ENCODE measurements at regions not wholly inside any gene's neighbourhood (a gene's known extent, or its start where the extent isn't known, plus 50 kb on each side); places are given as distances from the start of the nearest gene placed in this dataset.
"Not testable (repeated sequence)": the region's sequence is repeated elsewhere in the genome, so short reads cannot be mapped to it uniquely, and the experiment has no call there.

GRCh38 chr16:75924397-75924796 is 198.1 kb upstream of the CPHXL start:
- no peak for DNase-seq (ENCODE audit: low read depth)

- no peak for DNase-seq (ENCODE audit: low read depth)
Observed at GRCh38 chr16:75927810-75928209, 201.5 kb upstream of the CPHXL start.

GRCh38 chr16:75928295-75928694 is 202.0 kb upstream of the CPHXL start:
- no peak for DNase-seq (ENCODE audit: low read depth)

GRCh38 chr16:75929046-75929445 is 202.8 kb upstream of the CPHXL start:
- no peak for DNase-seq (ENCODE audit: low read depth)

GRCh38 chr16:75931043-75931442 is 204.8 kb upstream of the CPHXL start:
- DNase-seq (ENCODE audit: low read depth): no peak

GRCh38 chr16:75931970-75932369 is 205.7 kb upstream of the CPHXL start:
- no peak for DNase-seq (ENCODE audit: low read depth)

- no peak for DNase-seq (ENCODE audit: low read depth)
Observed at GRCh38 chr16:75938818-75939217, 212.5 kb upstream of the CPHXL start.

- no peak for DNase-seq (ENCODE audit: low read depth)
Observed at GRCh38 chr16:75942351-75942750, 216.1 kb upstream of the CPHXL start.

GRCh38 chr16:75942936-75943335 is 216.6 kb upstream of the CPHXL start:
- no peak for DNase-seq (ENCODE audit: low read depth)

GRCh38 chr16:75943705-75944514 is 217.6 kb upstream of the CPHXL start:
- DNase-seq (ENCODE audit: low read depth): no peak

- DNase-seq (ENCODE audit: low read depth): no peak
Observed at GRCh38 chr16:75945916-75946457, 219.7 kb upstream of the CPHXL start.

GRCh38 chr16:75947626-75948239 is 221.4 kb upstream of the CPHXL start:
- DNase-seq (ENCODE audit: low read depth): no peak

GRCh38 chr16:75948441-75948840 is 222.2 kb upstream of the CPHXL start:
- no peak for DNase-seq (ENCODE audit: low read depth)

- DNase-seq (ENCODE audit: low read depth): no peak
Observed at GRCh38 chr16:75948886-75949285, 222.6 kb upstream of the CPHXL start.

- no peak for DNase-seq (ENCODE audit: low read depth)
Observed at GRCh38 chr16:75952124-75952523, 225.8 kb upstream of the CPHXL start.

GRCh38 chr16:75957870-75958269 is 231.6 kb upstream of the CPHXL start:
- no peak for DNase-seq (ENCODE audit: low read depth)

- no peak for DNase-seq (ENCODE audit: low read depth)
Observed at GRCh38 chr16:75965504-75966374, 239.4 kb upstream of the CPHXL start.

GRCh38 chr16:75969120-75969519 is 242.8 kb upstream of the CPHXL start:
- not testable (repeated sequence) for DNase-seq (ENCODE audit: low read depth)

GRCh38 chr16:75971334-75971733 is 245.0 kb upstream of the CPHXL start:
- no peak for DNase-seq (ENCODE audit: low read depth)

GRCh38 chr16:75983296-75983695 is 257.0 kb upstream of the CPHXL start:
- no peak for DNase-seq (ENCODE audit: low read depth)

- no peak for DNase-seq (ENCODE audit: low read depth)
Observed at GRCh38 chr16:75983741-75984381, 257.6 kb upstream of the CPHXL start.

- DNase-seq (ENCODE audit: low read depth): no peak
Observed at GRCh38 chr16:75987323-75987722, 261.0 kb upstream of the CPHXL start.

All from activated gamma-delta T cell treated with anti-CD3 and anti-CD28 coated beads, Interleukin-2, amount 50 U/mL, for 16 hours (primary cell).